GM21737 (cell line): ENCODE measurements at regions not wholly inside any gene's neighbourhood (a gene's known extent, or its start where the extent isn't known, plus 50 kb on each side); places are given as distances from the start of the nearest gene placed in this dataset.
"Not testable (repeated sequence)": the region's sequence is repeated elsewhere in the genome, so short reads cannot be mapped to it uniquely, and the experiment has no call there.

Source experiments
- ATAC-seq: cut with Tn5 transposase; IDR thresholded peaks from one replicate; pipeline ENCODE4 v1.9.1; 2021; ENCODE audit warnings: mild to moderate bottlenecking, moderate library complexity; ENCODE audit not compliant: unreplicated experiment

GRCh38 chr4:57729775-57730570 is 619.8 kb upstream of the IGFBP7 start:
- not testable (repeated sequence) for ATAC-seq

DNA sequence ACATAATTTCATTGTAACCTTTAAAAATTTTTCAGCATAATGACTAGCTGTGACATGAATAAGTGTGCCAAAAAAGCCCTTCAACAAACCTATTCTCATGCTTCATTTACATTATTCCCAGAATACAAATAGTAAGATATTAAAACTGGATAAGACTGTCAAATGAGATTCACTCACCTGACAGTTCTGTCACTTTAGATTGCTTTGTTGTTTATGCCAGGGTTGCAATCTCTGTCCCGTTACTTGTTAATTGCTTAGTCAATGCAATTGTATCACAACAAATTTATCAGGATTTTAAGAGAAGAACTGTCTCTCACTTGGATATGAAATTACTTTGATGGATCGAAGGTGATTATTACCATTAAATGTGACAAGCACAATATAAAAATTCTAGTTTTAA is 616.0 kb upstream of the IGFBP7 start:
- no peak for ATAC-seq

DNA sequence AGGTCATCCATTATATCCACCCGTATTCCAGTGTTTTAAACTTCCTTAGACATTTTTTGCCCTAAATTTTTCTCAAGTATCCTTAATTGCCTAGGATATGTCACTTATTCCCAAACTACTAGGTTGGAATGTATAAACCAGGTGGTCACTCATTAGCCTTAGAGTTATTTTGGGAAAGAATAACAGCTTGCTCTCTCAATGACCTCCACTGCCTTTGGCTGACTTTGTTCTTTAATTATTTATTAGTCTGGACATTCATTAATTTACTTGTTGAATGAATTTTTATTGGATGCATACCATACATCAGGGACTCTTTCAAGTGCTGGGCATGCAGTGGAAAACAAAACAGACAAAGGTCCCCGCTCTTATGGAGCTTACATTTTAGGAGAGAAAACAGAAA is 609.3 kb upstream of the IGFBP7 start:
- no peak for ATAC-seq

DNA sequence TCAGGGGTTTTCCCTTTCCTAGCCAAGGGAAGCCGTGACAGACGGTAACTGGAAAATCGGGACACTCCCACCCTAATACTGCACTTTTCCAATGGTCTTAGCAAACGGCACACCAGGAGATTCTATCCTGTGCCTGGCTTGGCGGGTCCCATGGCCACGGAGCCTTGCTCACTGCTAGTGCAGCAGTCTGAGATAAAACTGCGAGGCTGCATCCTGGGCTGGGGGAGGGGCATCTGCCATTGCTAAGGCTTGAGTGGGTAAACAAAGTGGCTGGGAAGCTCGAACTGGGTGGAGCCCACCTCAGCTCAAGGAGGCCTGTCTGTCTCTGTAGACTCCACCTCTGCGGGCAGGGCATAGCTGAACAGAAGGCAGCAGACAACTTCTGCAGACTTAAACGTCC is 604.1 kb upstream of the IGFBP7 start:
- not testable (repeated sequence) for ATAC-seq

GRCh38 chr4:57710053-57710452 is 599.9 kb upstream of the IGFBP7 start:
- ATAC-seq, result no peak

DNA sequence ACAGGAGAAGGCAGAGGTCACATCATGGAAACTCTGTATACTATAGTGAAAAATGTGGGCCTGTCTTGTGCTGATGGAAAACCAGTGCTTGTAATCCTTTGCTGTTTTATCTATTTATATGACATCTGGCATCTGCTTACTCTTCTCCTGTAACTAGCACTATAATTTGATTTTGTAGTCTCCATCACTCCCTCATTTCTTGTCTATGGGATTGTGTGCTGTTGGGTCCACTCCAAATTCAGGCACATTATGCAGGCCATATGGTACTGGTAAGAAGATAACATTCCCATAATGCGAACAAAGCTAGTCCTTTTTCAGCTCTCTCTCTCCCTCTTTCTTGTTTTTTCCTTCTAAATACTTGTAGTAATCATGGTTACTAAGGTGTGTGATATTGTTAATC is 581.2 kb upstream of the IGFBP7 start:
- ATAC-seq, result no peak

DNA sequence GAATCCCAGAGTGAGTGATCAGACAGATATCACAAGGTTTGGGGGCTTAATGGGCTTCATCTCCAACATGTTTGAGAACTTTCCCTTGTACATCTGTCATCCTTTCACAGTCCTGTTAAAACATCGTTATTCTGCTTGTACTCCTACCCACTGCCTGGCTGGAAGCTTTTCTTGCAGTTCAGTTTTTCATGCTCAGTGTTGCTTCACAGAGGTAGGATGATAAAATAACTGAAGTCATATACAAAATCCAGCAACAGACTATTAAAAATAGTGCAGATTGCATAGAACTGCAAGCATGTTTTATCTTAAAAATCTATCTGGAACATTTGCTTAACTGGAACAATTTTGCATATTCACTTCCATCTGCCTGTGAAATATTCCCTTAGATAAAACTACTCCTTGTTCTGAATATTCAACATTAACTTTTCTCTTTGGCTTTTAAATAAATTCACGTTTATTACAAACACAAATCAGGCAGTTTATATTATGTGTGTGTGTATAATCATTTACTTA is 579.6 kb upstream of the IGFBP7 start:
- ATAC-seq, result no peak

DNA sequence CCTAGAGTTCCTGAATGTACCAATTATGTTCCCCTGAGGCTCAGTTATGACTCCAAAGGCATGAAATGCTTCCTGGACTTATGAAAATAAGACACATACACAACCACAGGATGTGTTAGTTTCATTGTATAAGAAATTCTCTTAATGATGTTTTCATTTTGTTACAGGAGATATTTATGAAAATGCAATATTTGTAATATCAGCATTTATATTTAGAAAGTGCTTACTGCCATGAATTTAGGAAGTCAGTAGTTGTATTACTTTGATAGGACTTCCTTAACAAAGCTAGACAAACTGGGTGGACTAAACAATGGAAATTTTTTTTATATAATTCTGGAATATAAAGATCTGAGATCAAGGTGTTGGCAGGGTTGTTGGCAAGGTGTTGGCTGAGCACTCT is 572.1 kb upstream of the IGFBP7 start:
- no peak for ATAC-seq

DNA sequence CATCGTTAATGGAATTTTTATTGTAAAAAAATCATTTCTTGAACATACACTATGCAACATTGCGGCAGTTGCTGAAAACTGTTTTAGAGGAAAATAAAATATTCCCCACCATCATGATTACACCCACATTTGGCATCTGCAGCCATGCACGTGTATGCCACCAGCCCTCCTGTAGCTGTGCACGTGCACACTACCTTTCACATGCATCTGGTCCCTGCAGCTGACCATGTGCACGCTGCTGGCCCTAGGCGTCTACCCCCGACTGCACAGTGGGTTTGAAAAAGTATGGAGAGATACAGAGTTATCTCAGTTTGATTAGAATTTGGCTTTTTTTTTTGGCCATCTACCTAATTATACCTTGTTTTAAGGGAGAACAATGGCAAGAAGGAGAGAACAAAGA is 569.8 kb upstream of the IGFBP7 start:
- no peak for ATAC-seq

DNA sequence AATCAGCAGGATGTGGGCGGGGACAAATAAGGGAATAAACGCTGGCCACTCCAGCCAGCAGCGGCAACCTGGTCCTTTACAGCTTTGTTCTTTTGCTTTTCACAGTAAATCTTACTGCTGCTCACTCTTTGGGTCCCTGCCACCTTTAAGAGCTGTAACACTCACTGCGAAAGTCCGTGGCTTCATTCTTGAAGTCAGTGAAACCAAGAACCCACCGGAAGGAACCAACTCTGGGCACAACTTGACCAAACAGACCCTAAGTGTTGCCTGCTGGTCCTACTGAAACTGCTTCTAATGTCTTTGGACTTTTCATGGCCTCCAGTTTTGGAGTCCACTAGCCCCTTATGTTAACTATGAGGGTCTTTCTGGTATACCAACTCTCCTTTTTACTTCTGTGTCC is 566.2 kb upstream of the IGFBP7 start:
- ATAC-seq, result no peak

DNA sequence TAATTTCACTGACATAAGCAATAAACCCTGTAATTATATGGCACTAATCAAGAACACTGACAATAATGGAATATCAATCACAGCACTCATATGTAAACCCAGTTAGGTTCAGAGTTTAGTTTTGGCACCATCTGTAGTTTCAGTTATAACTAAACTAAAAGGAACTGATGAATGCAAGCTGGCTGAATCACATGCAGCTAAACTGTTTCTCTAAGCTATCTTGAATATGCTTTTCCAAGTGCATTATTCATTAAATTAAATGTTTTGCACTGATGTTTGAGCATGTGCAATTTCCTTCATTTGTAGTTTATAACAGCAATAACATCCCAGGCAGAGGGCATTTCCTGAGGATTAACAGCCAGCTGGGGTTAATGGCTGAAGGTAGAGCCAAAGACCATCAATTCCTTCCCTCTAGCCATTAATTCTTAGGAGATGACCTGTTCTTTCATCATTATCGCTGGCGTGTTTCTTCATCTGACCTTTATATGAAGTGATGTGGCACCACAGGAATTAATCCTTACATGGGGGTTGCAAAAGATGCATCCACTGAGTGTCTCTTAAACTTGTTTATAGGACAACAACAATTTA is 562.8 kb upstream of the IGFBP7 start:
- no peak for ATAC-seq

GRCh38 chr4:57668621-57669020 is 558.4 kb upstream of the IGFBP7 start:
- ATAC-seq, result no peak

DNA sequence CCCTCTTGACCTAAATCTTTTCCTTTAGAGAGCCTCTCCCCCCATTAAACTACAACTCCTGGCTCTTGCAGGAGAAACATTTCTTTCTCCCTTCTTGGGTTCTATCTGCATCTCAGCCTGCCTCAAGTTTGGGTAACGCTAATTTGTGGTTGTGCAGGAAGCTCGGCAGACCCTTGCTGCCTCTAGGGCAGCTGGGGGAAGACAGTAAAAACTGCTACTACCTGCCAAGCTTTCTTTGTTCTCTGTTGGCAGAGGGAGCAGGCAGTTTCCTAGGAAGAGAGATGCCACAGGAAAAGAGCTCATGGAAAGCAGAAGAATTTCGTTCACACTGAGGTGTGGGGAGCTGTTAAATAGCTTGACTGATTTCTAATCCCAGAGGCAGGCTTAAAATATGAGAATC is 555.6 kb upstream of the IGFBP7 start:
- no peak for ATAC-seq

GRCh38 chr4:57661517-57662090 is 551.4 kb upstream of the IGFBP7 start:
- no peak for ATAC-seq

DNA sequence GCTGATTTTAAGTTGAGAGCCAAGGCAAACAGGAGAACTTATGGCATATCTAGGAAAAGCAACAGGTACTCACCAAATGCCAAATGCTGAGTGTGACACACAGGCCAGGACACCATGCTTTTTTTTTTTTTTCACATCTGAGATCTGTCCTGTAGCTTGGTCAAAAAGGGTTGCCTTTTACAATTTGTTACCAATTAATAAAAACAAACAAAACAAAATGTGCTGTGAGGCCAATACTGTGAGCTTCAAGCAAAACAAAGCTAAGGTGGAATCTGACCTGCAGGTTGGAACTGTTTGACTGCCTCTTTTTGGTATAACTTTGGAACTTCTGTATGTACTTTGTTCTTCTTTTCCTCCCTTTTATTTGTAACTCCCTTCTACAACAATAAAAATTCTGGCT is 548.5 kb upstream of the IGFBP7 start:
- ATAC-seq, result no peak

DNA sequence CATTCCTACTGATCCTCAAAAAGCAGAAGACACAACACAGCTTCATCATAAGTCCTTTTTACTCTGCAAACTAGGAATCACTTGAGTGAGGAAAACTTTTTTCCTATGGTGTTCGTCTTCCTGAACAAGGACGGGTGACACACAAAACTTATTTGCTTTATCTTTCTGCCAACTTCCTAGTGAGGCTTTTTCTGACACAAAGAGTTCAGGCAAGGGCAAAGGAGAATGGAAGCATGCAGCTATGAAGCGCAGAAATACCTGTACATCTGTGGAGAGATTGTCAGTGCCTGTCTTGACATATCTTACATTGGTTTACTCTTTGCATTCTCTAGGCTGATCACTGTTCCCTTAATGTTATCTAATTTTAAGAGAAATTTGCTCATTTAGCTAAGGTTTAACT is 548.0 kb upstream of the IGFBP7 start:
- ATAC-seq, result no peak

DNA sequence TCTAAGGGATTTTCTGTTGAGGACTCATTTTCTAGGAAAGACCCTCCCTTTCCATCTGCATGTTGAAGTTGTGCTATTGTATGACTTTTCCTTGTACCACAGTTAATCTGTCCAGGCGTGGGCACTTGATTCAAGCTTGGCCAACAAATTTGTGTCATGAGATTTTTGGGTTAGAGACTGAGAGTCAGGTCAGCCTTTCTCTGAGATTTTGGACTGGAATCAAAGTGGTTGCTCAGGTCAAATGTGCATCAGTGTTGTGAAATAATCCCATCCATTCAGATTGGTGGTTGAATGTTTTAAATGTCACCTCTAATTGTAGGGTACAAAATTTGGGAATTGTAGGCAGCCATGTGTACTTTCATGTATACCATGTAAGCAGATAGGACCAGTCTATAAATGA is 545.2 kb upstream of the IGFBP7 start:
- no peak for ATAC-seq

GRCh38 chr4:57652779-57653178 is 542.6 kb upstream of the IGFBP7 start:
- ATAC-seq, result no peak

DNA sequence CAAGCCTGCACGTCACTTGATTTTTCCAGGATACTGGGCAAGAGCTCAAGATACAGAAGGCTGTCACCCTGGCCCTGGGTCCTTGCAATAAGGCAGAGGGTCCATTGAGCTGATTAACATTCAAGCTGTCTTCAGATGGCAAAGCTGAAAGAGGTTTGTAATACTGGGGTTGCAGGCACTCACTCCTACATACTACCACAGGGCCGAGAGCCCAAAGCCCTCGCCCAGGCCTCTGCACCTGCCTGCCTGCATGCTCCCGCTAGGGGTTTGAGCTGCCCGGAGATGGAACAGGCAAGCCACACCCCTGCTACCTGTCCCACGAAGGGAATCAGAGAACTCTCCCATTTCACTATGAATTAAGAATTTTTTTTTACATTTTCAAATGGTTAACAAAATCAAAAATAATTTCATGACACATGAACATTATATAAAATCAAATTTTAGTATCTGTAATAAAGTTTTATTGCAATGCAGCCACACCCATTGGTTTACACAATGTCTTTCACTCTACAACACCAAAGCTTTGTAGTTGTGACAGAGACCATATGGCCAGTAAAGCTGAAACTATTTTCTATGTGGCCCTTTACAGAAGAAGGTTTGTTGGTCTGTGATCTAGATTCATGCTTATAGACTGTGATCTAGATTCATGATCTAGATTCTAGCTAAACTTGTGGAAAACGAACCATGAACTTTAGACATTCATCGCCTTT is 530.4 kb upstream of the IGFBP7 start:
- ATAC-seq, result no peak

- no peak for ATAC-seq
These were observed 529.6 kb upstream of the IGFBP7 start for GRCh38 chr4:57639561-57640382.

DNA sequence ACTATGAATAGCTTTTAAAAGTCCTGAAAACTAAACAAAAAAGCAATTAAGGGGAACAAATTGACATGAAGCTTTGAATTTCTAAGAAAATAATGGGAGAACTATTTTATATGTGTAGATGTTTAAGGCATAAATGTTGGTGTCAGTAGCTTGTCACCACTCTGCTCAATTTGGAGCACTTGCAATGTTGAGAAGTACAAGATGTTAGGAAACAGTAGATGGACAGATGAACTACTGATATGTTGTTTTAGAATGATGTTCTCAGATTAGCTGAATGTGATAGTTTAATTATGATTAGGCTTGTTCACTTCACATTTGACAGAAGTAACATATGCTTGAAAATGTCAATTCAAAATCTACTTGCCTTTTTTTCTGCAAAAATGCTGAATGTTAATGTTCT is 525.7 kb upstream of the IGFBP7 start:
- no peak for ATAC-seq
